Endometrial microvascular endothelial cells (primary cell): ENCODE measurements at regions not wholly inside any gene's neighbourhood (a gene's known extent, or its start where the extent isn't known, plus 50 kb on each side); places are given as distances from the start of the nearest gene placed in this dataset.
"Not testable (repeated sequence)": the region's sequence is repeated elsewhere in the genome, so short reads cannot be mapped to it uniquely, and the experiment has no call there.

Source experiments
- in situ Hi-C: cut with HindIII; loops from 2 replicates; pipeline ENCODE4 v1.10.0; 2017; ENCODE audit warnings: low sequenced_read_pairs, low pct_unique_long_range_greater_than_20kb; ENCODE audit errors: inconsistent ontology term

DNA sequence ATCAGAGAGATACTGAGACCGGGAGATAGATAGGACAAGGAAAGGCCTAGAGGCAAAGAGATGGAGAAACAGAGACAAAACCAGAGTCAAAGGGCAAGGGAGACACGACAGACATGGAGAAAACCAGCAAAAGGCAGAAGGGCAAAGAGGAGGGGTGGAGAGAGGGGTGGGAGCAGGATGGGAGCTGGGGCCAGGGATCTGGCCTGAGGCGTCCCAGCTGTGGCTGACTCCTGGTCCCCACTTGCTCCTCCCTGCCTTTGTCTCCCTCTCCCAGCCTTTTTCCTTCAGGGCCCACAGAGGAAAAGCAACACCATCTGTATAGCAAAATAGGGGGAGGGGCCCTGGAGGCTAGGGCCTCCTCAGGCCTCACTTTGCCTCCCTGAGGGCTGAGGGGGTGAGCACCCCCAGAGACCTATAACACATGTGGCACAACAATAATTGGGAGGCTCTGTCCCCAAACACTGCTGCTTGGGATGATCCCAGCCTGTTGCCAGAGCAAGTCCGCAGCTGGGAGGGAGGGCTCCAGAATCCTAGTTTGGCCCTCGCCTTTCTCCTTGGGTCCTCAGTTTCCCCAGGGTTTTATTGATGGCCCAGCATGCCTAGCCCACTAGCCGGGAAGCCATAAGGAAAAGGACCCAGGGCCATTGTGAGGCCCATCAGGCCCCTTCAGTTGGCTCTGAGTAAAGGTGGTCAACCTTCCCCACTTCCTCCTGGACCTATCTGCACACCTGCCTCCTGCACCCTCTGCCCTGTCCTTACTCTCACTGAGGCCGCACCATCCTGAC lies 96.8 kb downstream of the PJA1 start:
- in situ Hi-C loops: no loop called here

- in situ Hi-C loops: no loop called here
These were observed 97.4 kb downstream of the PJA1 start for GRCh38 chrX:69067841-69068240.

- in situ Hi-C loops: no loop called here
These were observed 98.2 kb downstream of the PJA1 start for GRCh38 chrX:69066966-69067525.

DNA sequence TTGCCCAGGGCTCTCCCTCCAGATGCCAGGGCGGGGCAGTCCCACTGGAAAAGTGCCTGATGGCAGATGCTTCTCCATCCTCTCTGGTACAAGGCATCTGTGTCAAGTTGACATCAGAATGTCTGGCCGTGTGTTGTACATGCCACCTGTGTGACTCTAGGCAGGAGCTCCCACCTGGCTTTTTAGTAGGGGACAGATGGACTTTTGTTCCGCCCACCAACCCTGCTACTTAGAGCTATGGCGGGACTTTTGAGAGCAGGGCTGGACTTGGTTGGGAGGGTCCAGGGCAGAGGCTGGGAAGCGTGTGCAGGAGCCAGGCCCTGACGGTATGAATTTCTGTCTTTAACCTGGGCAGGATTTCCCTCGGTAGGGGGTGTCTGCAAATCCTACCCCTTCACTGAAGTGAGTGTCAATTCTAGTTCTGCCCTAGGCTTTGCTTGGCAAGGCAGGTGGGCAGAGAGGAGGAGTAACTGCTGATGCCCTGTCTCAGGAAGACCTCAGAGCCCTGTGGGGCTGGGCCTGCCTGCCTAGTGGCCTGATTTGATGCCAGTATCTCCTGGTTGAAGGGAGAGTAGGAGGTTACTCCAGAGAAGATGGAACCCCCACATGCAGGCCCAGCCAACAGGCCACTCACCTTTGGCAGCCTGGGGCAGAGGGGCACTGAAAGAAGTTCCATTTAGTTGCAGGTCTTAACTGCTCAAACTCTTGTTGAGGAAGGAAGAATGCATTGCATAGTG lies 99.1 kb downstream of the PJA1 start:
- in situ Hi-C loops: no loop called here

GRCh38 chrX:69065451-69065850 lies 99.8 kb downstream of the PJA1 start:
- in situ Hi-C loops: no loop called here

DNA sequence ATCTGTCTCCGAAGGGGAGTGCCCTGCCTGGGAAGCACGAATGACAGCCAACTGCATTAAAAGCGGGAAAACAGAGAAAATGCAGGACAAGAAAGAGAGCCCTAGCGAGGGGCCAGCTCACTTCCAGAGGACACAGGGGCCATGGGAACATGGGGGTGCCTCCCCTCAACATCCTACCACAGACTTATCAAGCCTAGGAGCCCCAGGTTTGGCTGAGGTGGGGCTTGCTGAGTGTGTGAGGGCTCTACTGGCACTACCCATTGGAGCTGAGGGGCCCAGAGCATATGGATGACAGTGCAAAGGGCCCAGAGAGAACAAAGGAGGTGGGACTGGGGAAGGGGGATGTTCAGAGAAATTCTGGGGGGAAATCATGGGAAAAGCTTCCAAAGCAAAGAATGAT lies 101.8 kb downstream of the PJA1 start:
- in situ Hi-C loops: no loop called here

- in situ Hi-C loops: no loop called here
These were observed 102.8 kb downstream of the PJA1 start for GRCh38 chrX:69062493-69062892.

DNA sequence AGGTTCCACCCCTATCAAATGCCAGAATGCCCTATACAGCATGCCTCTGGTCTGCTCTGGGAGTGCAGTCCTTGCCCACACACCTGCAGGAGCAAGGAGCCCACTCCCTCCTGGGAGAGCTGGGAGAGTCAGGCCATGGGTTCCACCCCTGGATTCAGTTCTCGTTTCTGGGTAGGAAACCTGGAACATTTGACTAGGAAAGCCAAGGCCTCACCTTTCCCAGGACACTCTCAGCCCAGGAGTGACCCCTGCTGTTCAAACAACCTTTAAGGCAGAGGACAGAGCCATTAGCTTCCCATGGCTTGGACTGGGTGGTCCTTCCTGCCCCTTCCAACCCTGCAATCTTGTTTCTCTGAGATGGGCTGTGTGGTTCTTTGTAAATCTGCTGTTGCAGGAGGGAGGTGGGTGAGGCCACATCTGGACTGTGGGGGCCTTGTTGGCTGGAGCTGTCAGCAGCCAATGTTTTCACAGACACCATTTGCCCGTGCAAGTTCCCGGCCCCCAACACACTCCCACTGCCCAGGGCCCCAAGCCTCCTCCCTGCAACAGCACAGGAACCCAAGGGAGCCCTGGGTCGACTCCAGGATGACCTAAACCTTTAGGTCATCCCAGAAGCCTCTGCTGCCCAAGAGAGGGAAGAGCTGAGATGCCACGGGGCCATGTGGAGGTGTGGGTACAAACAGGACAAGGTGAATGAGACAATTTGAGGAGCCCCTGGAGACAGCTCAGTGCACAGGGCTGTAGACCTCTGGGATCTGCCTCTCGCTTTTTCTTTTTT lies 104.4 kb downstream of the PJA1 start:
- in situ Hi-C loops: no loop called here

- in situ Hi-C loops: no loop called here
These were observed 110.1 kb downstream of the PJA1 start for GRCh38 chrX:69055193-69055592.

DNA sequence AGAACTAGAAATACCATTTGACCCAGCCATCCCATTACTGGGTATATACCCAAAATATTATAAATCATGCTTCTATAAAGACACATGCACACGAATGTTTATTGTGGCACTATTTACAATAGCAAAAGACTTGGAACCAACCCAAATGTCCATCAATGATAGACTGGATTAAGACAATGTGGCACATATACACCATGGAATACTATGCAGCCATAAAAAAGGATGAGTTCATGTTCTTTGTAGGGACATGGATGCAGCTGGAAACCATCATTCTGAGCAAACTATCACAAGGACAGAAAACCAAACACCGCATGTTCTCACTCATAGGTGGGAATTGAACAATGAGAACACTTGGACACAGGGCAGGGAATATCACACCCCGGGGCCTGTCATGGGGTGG lies 110.8 kb downstream of the PJA1 start:
- in situ Hi-C loops: not testable (repeated sequence)

DNA sequence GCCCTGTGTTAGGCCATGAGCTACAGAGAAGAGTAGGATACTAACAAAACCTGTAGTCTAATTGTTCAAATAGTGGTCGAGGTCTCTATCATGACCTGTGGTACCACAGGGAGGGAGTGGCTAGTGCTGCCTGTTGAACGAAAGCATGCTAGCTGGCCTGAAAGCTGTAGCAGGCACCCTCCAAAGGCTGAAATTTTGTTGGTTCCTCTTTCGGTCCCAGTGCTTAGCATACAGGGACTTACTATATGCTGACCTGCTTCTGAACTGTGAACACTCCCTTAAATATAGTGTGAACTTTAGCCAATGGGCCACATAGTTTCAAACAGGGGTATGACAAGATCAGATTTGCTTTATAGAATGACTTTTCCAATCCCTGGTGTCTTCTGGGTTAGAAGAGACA lies 113.4 kb downstream of the PJA1 start:
- in situ Hi-C loops: no loop called here

DNA sequence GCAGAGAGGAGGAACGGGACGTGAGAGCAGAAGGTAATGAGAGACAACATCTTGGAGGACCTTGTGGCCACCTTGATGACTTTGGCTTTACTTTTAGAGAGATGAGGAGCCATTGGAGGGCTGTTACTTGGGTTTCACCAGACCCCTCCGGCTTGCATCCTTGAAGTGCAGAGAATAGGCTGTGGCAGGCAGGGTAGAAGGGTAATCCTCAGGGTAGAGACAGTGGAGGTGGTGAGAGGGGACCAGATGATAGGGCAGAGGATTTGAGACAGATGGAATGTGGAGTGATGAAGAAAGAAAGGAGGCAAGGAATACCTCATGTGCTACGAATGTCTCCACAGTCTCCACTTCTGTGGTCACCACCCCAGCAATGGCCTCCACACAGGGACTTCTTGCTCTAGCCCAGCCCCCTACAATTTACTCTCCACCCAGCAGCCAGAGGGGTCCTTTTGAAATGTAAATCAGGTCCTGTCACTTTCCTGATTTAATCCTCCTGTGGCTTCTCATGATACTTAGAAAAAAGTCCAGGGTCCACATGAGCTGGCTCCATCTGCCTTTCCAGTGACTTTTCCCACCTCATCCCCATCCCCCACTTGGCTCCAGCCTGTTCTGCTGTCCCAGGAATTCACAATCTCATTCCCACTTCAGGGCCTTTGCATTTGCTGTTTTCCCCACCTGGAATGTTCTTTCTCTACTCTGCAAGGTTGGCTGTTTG lies 115.0 kb downstream of the PJA1 start:
- in situ Hi-C loops: no loop called here

DNA sequence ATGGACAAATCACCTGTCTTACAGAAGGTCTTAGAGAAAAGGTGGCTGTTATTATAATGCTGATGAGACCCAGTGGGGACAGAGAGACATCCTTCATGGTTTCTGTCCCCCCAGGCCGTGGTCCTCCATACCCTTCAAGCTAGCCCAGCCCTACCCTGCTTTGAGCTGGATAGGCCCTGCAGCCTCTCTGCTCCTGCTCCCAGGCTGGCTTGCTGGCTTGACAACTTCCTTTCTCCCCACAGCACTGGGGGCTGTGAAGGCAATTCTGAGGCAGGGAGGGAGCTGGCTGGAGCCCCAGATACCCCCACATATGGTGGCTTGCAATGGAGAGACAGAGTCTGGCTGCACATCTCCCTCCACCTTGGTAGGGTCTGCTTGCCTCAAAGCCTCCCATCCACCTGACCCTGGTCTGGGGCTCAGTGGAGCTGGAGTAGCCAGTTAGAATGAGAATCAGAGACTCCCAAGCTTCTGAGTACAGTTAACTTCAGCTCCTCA lies 118.2 kb downstream of the PJA1 start:
- in situ Hi-C loops: loop anchor here (25.0 kb wide), 1 partner anchor 160 kb away; no protein-coding TSS in a partner anchor

DNA sequence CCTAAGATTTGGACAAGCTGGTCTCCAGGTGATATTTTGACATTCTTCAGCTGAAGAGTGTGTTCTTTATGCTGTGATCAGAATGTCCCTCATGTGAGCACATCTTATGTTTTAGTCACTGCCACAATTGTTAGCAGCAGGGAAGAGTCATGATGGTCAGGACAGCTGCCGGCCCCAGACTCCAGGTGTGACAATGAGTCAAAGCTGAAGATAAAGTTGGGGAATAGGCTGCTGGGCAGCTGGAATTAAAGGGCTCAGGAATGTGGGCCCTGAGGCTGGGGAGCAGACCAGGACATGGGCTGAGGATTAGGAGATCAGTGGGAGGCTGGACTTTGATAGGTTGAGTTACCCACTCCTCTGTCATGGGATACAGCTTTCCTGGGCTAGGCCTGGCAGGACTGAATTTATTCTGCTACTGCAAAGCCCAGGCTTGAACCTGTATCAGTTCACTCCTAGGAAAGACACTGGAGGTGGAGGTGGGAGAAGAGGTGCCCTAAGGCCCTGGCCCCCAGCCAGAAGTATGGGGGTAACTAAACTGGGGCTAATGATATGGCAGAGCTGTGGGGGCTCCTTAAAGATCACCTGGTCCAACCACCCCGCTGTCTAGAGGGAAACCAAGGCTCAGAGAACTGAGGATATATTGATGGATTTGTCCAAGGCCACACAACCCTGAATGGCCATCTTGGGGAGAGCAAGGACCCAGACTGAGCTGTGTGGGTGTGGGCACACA lies 119.5 kb downstream of the PJA1 start:
- in situ Hi-C loops: loop anchor here (25.0 kb wide), 1 partner anchor 158 kb away; no protein-coding TSS in a partner anchor

- in situ Hi-C loops: loop anchor here (25.0 kb wide), 1 partner anchor 152 kb away; no protein-coding TSS in a partner anchor
These were observed 126.4 kb downstream of the PJA1 start for GRCh38 chrX:69038816-69039215.

DNA sequence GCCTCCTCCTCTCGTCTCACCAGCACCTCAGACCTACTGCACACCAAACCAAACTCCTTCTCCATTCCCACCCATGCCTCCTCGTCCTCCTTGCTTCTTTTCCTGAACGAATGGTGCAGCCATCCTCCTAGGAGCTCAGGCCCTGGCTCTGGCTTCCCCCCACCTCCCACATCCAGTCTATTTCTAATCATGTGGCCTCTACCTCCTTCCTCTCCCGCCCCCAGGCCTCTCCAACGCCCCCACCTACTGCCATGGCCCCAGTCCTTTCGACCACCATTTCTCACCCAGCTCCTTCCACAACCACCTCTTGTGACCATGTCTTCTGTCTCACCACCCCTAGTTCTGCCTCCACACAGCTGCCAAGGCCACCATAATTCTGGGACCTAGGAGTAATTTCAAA lies 127.1 kb downstream of the PJA1 start:
- in situ Hi-C loops: loop anchor here (25.0 kb wide), 1 partner anchor 151 kb away; no protein-coding TSS in a partner anchor

DNA sequence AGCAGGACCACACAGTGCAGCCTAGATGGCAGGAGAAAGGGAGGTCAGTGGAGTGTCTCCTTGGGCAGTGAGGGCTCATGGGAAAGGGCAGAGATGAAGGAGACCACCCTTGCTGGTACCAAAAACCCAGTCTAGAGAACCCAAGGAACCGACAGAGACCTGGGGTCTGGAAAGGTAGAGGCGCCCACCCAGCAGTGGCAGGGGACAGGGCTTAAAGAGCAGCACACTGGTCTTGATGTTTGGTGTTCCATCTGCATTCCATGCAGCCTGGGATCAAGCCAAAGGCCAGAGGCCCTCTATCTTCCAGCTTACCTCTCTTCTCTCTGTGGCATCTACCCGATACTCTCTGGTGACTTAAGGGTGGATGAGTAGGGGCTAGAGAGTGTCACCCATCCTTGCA lies 127.5 kb downstream of the PJA1 start:
- in situ Hi-C loops: loop anchor here (25.0 kb wide), 1 partner anchor 150 kb away; no protein-coding TSS in a partner anchor
